ENCODE measurements at regions not wholly inside any gene's neighbourhood (a gene's known extent, or its start where the extent isn't known, plus 50 kb on each side); places are given as distances from the start of the nearest gene placed in this dataset.

DNA sequence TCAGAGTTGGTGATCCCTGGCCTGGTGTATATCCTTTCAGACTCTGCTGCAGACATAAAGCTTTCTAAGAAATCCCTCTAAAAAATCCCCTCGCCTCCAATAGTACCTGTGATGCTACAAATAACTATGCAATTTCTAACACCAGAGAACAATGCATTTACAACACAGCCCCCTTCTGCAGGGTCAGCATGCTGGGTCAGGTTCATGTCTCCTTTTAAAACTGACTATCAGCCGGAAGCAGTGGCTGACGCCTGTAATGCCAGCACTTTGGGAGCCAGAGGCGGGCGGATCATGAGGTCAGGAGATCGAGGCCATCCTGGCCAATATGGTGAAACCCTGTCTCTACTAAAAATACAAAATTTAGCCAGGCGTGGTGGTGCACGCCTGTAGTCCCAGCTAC is 77.0 kb upstream of the SPATA12 start:
- no peak for TF ChIP-seq POLR2A (IDR thresholded peaks at IDR 0.05)
- TF ChIP-seq, protein P1, sequence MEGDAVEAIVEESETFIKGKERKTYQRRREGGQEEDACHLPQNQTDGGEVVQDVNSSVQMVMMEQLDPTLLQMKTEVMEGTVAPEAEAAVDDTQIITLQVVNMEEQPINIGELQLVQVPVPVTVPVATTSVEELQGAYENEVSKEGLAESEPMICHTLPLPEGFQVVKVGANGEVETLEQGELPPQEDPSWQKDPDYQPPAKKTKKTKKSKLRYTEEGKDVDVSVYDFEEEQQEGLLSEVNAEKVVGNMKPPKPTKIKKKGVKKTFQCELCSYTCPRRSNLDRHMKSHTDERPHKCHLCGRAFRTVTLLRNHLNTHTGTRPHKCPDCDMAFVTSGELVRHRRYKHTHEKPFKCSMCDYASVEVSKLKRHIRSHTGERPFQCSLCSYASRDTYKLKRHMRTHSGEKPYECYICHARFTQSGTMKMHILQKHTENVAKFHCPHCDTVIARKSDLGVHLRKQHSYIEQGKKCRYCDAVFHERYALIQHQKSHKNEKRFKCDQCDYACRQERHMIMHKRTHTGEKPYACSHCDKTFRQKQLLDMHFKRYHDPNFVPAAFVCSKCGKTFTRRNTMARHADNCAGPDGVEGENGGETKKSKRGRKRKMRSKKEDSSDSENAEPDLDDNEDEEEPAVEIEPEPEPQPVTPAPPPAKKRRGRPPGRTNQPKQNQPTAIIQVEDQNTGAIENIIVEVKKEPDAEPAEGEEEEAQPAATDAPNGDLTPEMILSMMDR (IDR thresholded peaks at IDR 0.05) = no peak
